ENCODE measurements at regions not wholly inside any gene's neighbourhood (a gene's known extent, or its start where the extent isn't known, plus 50 kb on each side); places are given as distances from the start of the nearest gene placed in this dataset.

DNA sequence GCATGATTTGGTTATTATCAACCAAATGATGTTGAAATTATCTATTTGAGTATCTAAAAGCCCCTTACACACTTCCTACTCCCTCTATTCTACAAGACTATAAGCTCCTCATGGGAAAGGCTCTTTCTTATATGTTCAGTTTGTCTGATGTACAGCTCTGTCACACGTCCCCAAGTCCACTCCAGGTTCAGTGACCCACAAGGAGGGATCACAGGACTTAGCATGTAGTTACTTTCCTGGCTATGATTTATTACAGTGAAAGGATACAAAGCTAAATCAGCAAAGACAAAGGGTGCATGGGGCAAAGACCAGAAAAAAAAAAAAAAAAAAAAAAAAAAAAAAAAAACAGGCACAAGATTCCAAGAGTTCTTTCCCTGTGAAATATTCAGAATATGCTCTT is 125.6 kb upstream of the TMEM106B start:
- no peak for DNase-seq

DNA sequence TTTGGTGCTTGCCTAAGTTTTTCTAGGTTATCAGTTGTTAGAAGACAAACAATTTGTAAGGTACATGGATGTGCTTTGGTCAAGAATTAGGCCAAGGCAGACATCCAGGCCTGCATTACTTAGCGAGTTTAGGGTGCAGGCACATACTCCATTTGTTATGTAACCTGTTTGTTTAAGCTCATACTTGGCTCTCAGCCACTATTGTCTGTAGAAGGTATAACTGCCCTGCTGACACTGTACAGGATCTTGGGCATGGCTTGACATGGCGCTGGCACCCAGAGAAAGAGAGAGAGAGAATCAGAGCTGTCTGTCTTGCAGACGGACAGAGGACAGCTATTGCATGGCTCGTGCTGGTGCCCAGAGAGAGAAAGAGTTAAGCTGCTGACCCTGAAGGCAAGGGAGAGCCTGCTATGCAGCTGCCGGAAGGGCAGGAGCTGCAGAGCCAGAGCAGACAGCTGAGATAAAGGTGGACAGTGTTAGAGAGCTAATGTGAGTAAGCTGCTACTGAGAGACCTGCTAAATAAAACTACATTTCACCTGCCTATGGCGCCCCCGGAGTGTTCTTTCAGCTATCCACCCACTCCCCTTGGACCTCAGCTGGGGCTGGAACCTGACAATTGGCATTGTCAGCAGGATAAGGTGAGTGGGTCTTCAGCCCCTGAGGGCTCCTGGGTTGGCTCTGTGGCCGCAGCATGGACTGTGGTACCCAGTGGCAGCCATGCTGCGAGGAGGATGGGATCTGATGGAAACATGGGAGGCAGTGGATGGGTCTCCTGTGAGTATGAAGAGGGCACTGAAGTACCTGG is 120.9 kb upstream of the TMEM106B start:
- no peak for DNase-seq

DNA sequence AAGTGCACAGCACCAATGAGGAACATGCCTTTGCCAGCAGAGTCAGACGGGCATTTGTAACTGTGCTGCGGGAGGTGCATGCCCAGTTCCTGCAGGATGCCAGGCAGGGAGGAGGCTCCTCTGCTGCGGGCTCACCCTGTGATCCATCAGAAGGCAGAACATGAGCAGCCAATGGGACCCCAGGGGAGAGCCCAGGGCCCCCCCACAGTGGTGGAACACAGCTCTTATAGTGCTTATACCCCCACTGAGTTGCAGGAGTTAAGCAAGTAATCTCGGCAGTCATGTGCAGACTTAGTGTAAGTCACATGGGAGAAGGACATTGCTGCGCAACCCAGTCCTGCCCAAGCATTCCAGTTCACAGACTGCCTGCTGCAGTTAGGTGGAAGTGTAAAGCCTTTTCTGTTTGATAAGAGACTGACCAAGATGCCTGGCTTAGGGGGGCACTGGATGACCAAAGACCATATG is 120.3 kb upstream of the TMEM106B start:
- no peak for DNase-seq

DNA sequence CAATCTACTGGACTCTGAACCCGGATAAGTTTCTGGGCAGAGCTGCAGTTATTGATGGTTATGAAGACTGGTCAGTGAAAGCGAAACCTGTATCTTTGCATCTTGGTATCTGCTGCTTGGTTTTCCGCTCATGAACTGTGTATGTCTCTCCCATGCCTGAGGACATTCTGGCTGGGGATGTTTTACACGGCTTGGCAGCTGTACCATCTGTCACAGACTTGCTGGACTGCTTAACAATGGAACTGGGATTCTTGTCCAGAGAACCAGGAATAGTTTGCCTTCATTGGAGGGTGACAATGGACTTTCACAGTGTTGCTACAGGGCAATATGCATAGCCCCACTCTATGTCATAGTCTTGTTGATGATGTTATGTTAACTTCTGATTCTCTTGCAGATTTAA is 119.9 kb upstream of the TMEM106B start:
- no peak for DNase-seq

DNA sequence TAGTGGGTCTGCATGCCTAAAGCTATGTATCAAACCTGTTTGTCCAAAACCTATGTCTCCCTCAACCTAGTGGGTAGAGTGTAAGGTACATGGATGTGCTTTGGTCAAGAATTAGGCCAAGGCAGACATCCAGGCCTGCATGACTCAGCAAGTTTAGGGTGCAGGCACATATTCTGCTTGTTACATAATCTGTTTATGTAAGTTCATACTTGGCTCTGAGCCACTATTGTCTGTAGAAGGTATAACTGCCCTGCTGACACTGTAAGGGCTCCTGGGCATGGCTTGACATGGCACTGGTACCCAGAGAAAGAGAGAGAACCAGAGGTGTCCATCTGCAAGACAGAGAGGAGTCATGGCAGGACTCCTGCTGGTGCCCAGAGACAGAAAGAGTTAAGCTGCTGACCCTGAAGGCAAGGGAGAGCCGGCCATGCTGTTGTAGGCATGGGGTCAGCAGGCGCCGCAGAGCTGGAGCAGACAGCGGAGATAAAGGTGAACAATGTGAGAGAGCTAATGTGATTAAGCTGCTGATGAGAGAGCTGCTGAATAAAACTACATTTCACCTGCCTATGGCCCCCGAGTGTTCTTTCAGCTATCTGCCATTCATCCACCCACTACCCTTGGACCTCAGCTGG is 118.5 kb upstream of the TMEM106B start:
- no peak for DNase-seq

DNA sequence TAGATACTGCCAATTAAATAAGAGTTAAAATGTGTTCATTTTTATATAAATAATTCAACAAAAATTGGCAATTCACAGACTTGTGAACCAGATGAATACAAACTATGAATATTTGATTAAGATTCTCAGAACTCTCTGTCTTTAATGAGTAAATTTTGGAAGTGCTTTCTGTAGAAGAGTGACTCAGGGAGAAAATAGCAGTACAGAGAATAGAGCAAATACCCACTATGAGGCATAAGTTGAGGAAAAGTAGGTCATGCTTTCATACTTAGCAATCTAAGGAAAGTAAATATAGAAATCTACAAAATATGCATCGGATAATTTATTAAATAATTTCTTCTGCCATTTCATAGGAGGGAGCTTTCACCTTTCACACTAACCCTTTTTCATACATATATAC is 117.7 kb upstream of the TMEM106B start:
- DNase-seq, result no peak

DNA sequence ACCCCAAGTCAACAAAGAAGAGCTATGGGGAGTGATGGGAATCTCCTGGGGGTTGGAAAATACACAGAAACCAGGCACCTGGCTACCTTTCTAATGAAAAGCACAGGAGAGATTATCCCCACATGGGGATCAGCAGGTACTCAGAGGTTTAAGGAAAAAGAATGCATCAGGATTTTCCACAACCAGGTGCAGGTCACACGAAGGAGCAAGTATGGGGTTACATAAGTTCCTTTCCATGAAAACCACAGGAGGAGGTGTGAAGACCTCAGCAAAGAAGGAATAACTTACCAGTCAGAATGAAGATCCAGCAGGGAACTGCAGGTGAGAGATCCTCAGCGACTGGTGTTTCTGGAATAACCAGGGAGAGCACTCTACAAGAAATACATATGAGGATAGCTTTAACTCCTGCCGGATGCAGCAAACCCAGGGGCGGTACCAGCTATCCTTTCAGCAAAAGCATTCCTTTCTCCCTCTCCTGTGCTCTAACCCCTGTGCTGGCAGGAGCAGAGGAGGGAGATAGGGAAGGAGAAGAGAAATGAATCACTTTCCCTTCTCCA is 116.7 kb upstream of the TMEM106B start:
- no peak for DNase-seq

DNA sequence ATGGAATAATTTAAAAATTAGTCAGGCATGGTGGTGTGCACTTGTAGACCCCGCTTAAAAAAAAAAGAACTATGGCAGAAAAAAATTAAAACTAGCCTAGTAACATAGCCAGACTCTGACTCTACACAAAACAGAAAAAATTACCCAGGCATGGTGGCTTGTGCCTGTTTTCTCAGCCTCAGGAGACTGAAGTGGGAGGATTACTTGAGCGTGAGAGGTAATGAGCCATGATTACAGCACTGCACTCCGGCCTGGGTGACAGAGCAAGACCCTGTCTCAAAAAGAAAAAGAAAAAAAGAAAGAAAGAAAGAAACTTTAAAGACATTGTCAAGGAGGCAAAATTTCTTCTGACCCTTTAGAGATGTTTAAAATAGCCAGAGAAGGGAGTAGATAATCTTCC is 109.0 kb upstream of the TMEM106B start:
- DNase-seq, result no peak

DNA sequence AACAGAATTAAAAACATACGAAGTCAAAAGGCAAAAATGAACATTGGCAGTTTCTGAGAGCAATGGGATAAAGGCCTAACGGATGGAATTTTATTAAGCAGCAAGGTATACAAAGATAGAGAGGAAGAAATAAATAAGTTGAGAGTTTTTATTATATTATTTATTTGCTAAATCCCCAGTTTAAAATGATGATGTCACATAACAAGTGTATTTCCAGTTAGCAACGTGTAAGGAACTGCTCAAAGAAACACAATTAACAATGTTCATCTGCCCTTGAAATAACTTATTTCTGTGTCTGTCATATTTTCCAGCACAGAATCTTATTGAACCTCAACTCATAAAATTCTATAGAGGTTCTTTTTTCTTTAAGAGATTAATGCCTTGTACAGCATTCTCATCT is 108.6 kb upstream of the TMEM106B start:
- DNase-seq, result no peak

DNA sequence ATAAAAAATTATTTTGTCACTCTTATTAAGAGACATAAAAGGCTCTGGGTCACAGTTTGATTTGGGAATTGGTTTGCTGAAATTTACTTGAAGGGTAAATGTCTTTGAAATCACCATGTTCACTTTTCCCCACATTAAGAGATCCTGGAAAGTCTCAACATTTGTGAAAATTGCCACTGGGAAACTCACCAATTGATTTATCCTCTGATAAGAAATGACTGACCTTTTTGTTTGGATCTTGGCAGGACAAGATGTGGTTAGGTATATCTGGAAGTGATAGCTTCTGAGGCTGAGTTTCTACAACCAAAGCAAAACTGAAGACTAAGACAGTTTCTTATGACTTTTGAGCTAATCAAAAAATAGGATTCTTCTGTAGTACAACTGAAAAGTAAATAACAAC is 107.1 kb upstream of the TMEM106B start:
- DNase-seq, result no peak

DNA sequence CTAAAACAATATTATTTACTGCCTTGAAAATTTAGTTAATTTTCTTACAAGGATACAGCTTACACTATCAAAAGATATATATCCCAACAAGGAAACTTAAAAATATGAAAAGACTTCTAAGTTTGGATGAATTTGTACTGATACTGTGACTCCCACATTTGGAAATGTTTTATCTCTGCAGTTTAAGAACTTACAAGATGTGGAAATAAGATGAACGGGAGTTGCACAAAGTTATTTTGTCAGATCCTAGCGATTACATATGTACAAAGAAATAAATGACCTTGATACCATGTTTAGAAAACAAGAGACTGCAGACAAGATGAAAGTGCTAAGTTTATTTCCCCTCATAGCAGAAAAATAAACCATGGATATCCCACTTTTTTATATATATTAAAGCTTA is 103.7 kb upstream of the TMEM106B start:
- DNase-seq, result no peak

DNA sequence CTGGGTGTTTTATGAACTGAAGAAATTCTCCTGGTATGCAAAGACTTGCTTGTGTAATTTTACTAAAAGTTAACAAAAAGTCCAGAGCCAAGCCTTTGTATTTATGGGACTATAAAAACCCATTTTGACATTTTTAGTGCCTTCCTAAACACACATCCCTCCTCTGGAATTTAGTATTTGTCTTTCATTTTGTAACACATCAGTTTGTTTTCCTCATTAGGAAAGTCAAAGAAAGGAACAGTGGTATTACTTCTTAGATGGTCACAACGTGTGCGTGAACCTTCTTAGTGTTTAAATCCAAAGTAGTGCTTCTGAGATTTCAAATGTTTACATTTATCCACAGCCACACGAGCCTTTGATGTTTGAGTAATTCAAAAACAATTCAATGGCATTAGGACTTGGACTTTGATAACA is 103.2 kb upstream of the TMEM106B start:
- no peak for DNase-seq

DNA sequence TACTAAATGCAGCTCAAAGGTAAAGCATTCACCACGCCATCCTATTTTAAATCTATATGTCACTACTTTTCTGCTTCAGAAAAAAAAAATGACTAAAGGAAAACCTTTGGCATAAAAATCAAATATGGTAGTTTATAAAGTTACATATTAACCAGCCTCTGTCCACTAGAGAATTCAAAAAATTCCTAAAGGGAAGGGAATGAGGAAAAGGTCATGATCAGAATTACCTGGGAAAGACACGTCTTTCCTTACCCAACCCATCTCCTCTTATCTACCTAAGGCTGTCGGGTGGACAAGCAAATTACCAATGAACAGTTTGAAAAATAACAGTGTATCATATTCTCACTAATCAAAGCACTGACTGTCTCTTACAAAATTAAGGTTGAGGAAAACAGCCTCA is 100.7 kb upstream of the TMEM106B start:
- no peak for DNase-seq

DNA sequence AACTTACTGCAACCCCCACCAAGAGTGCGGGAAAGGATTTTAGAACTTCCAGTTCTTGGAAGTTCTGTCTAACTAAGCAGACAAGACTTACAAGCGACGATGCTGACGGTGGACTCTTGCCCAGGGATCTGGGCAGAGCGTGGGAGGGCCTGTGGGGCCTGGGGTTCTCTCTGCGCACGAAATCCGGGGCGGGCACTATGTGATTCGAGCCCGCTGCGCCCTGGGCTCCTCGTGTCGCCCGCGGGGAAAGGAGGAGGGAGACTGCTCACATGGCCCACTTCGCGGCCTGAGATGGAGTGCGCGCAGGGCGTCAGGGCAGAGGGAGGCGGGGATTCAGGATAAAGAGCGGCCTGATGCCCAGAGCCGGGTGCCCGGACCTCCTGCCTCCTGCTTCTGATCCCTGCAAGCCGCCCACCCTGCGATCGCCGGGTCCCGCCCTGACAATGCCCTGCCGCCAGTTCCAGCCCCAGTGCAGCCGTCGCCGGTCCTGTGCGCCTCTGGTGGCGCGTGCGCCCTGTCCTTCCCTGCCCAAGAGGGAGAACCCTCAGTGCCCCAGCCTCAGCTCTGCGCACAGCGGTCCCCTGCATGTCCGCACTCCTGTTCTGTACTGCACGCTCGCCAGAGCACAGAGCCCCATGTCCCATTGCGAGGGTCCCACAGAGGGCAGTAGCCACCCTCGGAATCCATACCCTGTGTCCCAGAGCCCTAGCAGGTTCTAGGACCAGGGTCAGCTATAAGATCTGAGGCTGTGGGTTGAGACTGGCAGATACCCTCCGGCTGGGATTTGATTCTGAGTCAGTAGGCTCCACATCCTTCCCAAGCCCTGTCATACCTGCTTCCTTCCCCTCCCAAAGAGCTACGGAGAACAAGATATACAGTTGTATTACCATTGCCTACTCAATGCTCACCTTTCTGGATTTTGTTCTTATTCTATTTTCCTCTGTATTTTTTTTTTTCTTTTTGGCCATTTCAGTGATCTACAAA is 99.4 kb upstream of the TMEM106B start:
- DNase-seq, result no peak

DNA sequence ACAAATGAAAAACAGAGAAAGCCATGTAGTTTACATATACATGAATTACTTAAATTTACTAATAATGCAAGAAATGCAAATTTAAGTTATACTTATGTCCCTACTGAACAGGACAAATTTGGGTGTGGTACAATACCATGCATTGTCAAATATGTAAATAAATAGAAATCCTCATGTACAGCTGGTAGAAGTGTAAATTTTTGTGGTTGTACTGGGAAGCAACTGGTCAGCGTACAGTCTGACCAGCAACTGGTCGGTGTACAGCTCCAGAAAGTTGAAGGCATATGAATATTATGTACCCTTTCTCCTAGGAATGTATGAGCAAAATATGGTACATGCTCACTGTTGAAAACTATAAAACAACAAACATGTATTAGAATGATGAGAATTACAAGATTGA is 93.9 kb upstream of the TMEM106B start:
- no peak for DNase-seq

DNA sequence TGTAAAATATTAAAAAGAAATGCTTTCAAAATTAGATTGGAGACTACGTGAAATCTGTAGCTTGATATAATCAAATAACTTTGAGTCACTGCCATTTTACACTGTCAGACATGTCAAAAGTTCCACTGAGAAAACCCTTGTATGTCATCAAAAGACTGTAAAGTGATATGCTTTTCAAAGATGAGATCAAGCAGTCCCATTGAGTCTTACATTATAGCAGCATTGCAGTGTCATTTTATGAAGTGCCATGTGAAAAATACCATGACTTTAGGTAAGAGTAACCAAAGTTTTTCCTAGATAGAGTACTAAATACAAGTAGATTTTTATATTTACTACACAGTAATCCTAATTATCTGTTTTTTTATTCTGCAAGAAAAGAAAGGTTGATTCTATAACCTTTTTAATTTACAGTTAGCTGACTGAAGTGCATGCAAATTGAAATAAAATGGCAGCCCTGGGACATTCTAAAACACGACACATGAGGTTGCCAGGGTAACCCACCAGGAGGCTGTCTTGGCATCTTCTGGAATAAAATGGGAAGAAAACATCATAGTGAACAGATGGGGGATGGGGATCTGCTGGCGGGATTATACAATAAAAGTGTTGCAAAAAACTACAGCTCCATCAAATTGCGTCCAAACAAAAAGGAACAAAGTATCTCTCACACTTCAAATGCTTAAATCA is 91.3 kb upstream of the TMEM106B start:
- DNase-seq, result no peak

DNA sequence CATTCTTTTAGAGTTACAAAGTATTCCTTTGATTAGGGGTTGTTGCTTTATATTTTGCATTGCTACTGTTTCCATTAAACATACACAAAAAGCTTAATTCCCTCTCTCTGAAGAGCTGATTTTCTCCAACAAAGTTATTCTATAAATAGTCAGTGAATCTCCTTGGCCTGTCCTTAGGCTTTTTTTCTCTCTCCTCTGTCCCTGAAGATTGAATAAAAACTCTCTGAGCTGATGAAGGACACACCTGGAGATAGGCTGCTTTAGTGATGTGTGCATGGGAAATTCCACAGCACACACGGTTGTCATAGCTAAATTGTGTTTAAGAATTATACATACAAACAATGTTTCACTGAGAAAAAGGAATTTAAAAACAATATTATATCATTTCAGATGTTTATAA is 90.5 kb upstream of the TMEM106B start:
- no peak for DNase-seq

DNA sequence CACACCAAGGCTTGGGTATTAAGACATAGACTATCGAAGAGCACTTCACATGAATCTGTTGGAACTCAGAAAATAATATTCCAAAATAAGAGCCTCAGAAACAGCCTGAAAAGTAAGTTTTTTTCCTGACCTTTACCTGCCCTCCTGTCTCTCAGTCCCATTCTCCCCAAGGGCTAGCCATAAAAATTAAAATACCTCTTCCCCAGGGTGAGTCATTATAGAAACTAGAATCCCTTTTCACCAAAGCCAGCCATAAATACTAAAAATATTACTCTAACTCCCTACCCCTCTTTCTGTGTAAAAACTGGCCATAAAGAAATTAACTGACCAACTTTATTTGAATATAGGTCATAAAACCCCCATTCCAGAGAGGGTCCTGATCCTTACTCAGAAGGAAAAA is 87.9 kb upstream of the TMEM106B start:
- DNase-seq, result no peak

DNA sequence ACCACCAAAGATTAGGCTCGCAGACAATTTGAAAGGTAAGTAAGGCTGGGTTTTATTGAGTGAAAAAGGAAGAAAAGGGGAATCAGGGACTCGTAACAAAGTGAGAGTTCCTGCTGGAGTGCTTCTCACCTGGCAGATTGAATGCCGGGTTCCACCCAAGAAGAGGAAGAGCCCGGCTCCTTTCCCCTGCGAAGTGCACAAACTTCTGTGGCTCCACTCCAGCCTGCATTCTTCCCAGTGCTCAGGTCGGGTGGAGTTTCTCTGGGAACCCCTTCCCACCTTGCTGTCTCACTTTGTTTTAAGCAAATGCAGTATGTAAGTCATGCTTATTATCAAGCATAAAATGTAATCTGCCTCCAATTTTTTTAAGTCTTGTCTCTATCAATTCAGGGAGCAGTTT is 87.1 kb upstream of the TMEM106B start:
- DNase-seq, result no peak

DNA sequence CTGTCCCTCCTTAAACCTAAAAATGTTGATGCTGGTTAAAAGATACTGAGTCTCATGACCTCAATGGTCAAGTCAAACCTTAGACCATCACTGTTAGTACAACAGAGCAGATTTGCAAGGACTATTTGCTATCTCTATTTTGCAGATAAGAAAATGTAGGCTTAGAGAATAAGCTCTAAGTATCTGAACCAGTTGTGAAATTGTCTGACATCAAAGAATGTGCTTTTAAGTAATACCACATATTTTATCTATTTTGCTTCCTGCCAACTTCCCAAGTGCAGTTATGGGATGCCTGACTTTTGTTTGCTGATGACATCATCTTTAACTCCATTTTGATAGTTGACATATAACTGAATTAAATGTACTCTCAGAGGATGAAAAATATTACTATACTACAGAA is 83.6 kb upstream of the TMEM106B start:
- no peak for DNase-seq

DNA sequence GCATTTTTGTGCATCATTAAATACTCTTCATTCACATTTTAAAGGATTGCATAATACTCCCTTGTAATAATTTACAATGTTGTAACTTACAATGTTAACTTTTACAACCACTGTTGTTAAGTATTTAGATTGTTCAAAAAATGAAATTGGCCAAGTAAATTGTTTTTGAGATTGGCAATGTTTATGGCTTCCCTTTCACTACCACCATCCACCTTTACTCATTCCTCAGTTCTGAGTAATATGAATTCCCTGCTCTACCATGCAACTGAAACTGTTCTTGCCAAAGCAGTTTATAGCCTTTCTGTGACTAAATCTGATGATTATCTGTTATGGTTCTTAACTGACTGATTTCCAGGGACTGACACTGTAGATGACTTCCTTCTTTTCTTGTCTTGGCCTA is 80.5 kb upstream of the TMEM106B start:
- no peak for DNase-seq

DNA sequence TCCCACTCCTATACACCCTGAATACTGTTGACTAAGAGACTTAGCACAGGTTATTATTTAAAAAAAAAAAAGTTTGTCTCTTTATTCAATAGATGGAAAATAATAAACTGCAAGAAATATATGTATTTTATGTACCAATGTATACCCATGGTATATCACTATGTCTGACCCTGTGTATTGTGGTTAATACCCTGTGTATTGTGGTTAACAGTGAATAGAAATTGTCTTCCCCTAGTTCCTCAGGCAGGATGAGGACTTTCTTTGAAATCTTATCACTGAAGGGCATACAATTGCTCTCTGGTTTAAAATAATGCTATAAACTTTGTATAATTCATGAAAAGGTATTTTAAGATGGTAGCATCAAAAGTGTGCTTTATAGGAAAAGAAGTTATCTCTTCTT is 80.0 kb upstream of the TMEM106B start:
- no peak for DNase-seq

DNA sequence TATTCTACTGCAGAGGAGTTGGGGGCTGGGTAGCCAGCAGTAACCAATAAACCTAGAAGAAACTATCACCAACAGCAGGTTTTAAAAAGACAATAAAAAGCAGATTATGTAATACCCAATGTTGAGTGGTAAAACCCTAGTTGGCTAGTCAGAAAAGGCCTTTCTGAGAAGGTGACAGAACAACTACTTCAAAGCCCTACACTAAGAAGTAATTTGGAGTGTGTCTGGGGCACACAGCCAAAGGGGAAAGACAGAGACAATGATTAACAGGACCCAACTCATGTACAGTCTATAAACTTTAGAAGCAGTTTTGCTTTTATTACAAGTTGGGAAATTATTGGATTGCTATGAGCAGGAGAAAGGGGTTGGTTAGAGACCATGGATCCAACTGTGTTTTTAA is 77.2 kb upstream of the TMEM106B start:
- no peak for DNase-seq

Data from AML-193 (cell line).